K562 (cell line): ENCODE measurements at regions not wholly inside any gene's neighbourhood (a gene's known extent, or its start where the extent isn't known, plus 50 kb on each side); places are given as distances from the start of the nearest gene placed in this dataset.

Experiments
- ATAC-seq: fragments of 200-7000 bp; cut with Tn5 transposase; 3 replicates; pipeline ENCODE4 v1.9.1; 2020; ENCODE audit warnings: moderate library complexity
- BruUV-seq: library from RNA; stranded (reverse); fragments of 400-500 nt; replicated peaks from 2 replicates; lab custom pipeline; 2021; lab: Mats Ljungman, UMichigan
- CTCF ChIA-PET: fragments of 300-600 bp; formaldehyde crosslinking; extraction: SDS; loops from one replicate; lab custom pipeline; 2021; ENCODE audit warnings: low intra/inter-chr PET ratio; lab: Yijun Ruan, JAX
- POLR2A ChIA-PET: fragments of 300-600, 350-650 bp; sonication (Branson Sonifier 250); formaldehyde crosslinking; extraction: SDS; loops from one replicate; lab custom pipeline; 2021; ENCODE audit warnings: antibody characterized with exemption, inconsistent platforms; lab: Yijun Ruan, JAX
- DNase-seq, 4 experiments: peaks; one replicate each; pipeline versions ENCODE4 v3.0.0 to v3.0.0-alpha.2; 2011 to 2018; ENCODE audit warnings: low spot score in 3 of 4, mixed read lengths in 3 of 4; ENCODE audit errors: extremely low read depth in 1 of 4
- FAIRE-seq: peaks from 2 replicates; lab custom pipeline; 2011; peaks lifted over from hg19 to GRCh38; lab: Jason Lieb, UNC
- H2AFZ ChIP-seq: 2 replicates; pipeline ENCODE4 v1.6.0; 2011; ENCODE audit warnings: low read depth, low read length, control low read depth, inconsistent platforms
- H3K27ac ChIP-seq: fragments of 200-600 bp; 3 replicates; pipeline ENCODE4 v1.8.0; 2011; ENCODE audit warnings: low read depth, mild to moderate bottlenecking, control low read depth, inconsistent platforms, low read length, moderate library complexity, mixed read lengths; ENCODE audit errors: extremely low read depth
- H3K27me3 ChIP-seq, 2 experiments: fragments of 300-600 bp in 1 of 2; 2 replicates in 1 of 2; 3 replicates in 1 of 2; pipeline versions ENCODE4 v1.6.0 to v1.8.0; 2011; ENCODE audit warnings: inconsistent platforms in 2 of 2, low read length in 2 of 2, mild to moderate bottlenecking in 1 of 2, mixed read lengths in 1 of 2, moderate library complexity in 1 of 2; ENCODE audit not compliant: control insufficient read depth in 2 of 2, insufficient read depth in 2 of 2
- H3K36me3 ChIP-seq: fragments of 300-600 bp; 3 replicates; pipeline ENCODE4 v1.8.0; 2011; ENCODE audit warnings: mild to moderate bottlenecking, low read length, inconsistent platforms; ENCODE audit not compliant: control insufficient read depth, insufficient read depth
- H3K4me1 ChIP-seq, 2 experiments: fragments of 200-600 bp in 1 of 2; replicated peaks in 1 of 2; 2 replicates in 1 of 2; 3 replicates in 1 of 2; pipeline versions ENCODE4 v1.5.1 to v1.8.0; 2011; ENCODE audit warnings: inconsistent platforms in 2 of 2, low read length in 2 of 2, mild to moderate bottlenecking in 1 of 2, mixed read lengths in 1 of 2, moderate library complexity in 1 of 2; ENCODE audit not compliant: control insufficient read depth in 2 of 2, insufficient read depth in 2 of 2
- H3K4me2 ChIP-seq: 2 replicates; pipeline ENCODE4 v1.6.1; 2011; ENCODE audit warnings: low read length, control low read depth, inconsistent platforms, mixed read lengths; ENCODE audit not compliant: insufficient read depth
- H3K4me3 ChIP-seq: fragments of 200-600 bp; sonication (generic), shearing (Covaris generic); 2 replicates; pipeline ENCODE4 v1.5.1; 2016; ENCODE audit warnings: control low read depth, inconsistent platforms
- H3K79me2 ChIP-seq: fragments of 200-600 bp; 3 replicates; pipeline ENCODE4 v1.8.0; 2011; ENCODE audit warnings: low read length, inconsistent platforms; ENCODE audit not compliant: control insufficient read depth, insufficient read depth
- H3K9ac ChIP-seq, 2 experiments: 2 replicates each; pipeline versions ENCODE4 v1.6.0 to v1.6.1; 2011; ENCODE audit warnings: low read depth in 2 of 2, low read length in 2 of 2, control low read depth in 1 of 2, inconsistent platforms in 1 of 2, mild to moderate bottlenecking in 1 of 2, mixed read lengths in 1 of 2; ENCODE audit not compliant: insufficient read depth in 1 of 2
- H3K9me1 ChIP-seq: one replicate; pipeline ENCODE4 v1.6.0; 2011; ENCODE audit warnings: inconsistent platforms, mild to moderate bottlenecking, low read length, moderate library complexity; ENCODE audit not compliant: control insufficient read depth, insufficient read depth
- H3K9me3 ChIP-seq: replicated peaks from 2 replicates; pipeline ENCODE4 v1.5.1; 2011; ENCODE audit warnings: low read depth, low read length, inconsistent platforms; ENCODE audit not compliant: control insufficient read depth, insufficient read depth
- H4K20me1 ChIP-seq: replicated peaks from 2 replicates; pipeline ENCODE4 v1.6.1; 2011; ENCODE audit warnings: low read length, inconsistent platforms, mixed read lengths; ENCODE audit not compliant: control insufficient read depth, insufficient read depth
- ARNT ChIP-seq, 2 experiments: fragments of 450-650 bp; IDR thresholded peaks; 2 replicates each; pipeline ENCODE4 v1.6.1; 2016; ENCODE audit warnings: mild to moderate bottlenecking in 1 of 2
- CCAR2 ChIP-seq: fragments of 200-400 bp; formaldehyde crosslinking; IDR thresholded peaks from 2 replicates; pipeline ENCODE4 v1.6.1; 2017; ENCODE audit warnings: mild to moderate bottlenecking, low read depth, low read length
- CEBPG ChIP-seq, 3 experiments: fragments of 200-800 bp in 1 of 3; sonication (Bioruptor generic) in 1 of 3; sonication (generic) in 1 of 3; formaldehyde crosslinking in 1 of 3; IDR thresholded peaks in 2 of 3; conservative IDR thresholded peaks in 1 of 3; 2 replicates each; pipeline versions ENCODE4 v1.6.1 to v1.8.0; 2016 to 2022; ENCODE audit warnings: missing compliant biosample characterization in 2 of 3, missing genetic modification characterization in 2 of 3, mild to moderate bottlenecking in 1 of 3, missing genetic modification reagents in 1 of 3
- FOXJ3 ChIP-seq: sonication (generic); formaldehyde crosslinking; IDR thresholded peaks from 2 replicates; pipeline ENCODE4 v1.4.0; 2020; ENCODE audit warnings: mild to moderate bottlenecking, missing genetic modification reagents
- HMBOX1 ChIP-seq: sonication (generic); IDR thresholded peaks from 2 replicates; pipeline ENCODE4 v1.6.1; 2016
- TSC22D4 ChIP-seq: fragments of 450-650 bp; IDR thresholded peaks from 2 replicates; pipeline ENCODE4 v1.6.1; 2016; ENCODE audit warnings: missing genetic modification characterization, missing biosample characterization, control low read depth
- ZFX ChIP-seq: sonication (generic); formaldehyde crosslinking; IDR thresholded peaks from 2 replicates; pipeline ENCODE4 v1.8.0; 2022; ENCODE audit warnings: mild to moderate bottlenecking, missing genetic modification reagents, moderate library complexity
- ZNF609 ChIP-seq: sonication (generic); formaldehyde crosslinking; IDR thresholded peaks from 2 replicates; pipeline ENCODE4 v1.8.1; 2023; ENCODE audit warnings: missing genetic modification reagents, mild to moderate bottlenecking, borderline replicate concordance
- WGBS: fragments of 100-300 bp; shearing (Covaris generic); methylation state at CpG from one replicate; pipeline ENCODE4 v1.1.6; 2016; ENCODE audit warnings: low coverage, mixed read lengths; ENCODE audit not compliant: insufficient coverage; ENCODE audit errors: missing lambda C conversion rate; 5-methylcytosine and 5-hydroxymethylcytosine counted together
- in situ Hi-C: fragments of 300-500 bp; cut with MboI; formaldehyde crosslinking; loops from 4 replicates; pipeline ENCODE4 v1.15.0; 2018; ENCODE audit warnings: inconsistent platforms, mixed read lengths
- intact Hi-C: fragments of 100-400 bp; cut with micrococcal nuclease; formaldehyde crosslinking; loops from 2 replicates; pipeline ENCODE4 v1.14.2; 2022
- TF ChIP-seq, protein P1 (sequence below): fragments of 450-650 bp; IDR thresholded peaks from 2 replicates; pipeline ENCODE4 v1.6.1; 2016; ENCODE audit warnings: mild to moderate bottlenecking

DNA sequence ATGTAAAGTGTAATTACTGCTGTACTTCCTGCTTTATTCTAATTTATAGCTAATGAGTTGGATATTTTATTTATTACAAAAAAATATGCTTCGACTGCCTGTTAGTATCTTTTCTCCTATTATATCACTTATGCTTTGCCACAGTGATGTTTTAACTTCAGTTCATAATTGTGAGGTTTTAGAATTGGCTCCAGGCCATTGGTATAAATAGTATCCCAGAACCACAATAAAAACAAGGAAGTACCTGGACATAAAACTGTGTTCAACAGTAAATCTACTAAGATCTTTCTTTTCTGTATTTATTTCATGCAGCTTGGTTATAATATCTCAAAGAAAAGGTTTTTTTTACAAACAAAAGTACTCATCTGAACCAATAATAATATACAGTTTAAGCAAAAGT lies 354.3 kb upstream of the CDH9 start:
- ChIA-PET CTCF (no interaction called here), POLR2A (no interaction called here)
- no peak for ATAC-seq
- FAIRE-seq = no peak
- no peak overlapping the region for H2AFZ ChIP-seq
- intact Hi-C loops = no loop called here
- H3K36me3 ChIP-seq = no peaks in the 10 kb centered on the region
- H3K4me3 ChIP-seq = no peak overlapping the region
- H3K9me3 ChIP-seq = no peaks in the 10 kb centered on the region
- in situ Hi-C loops = no loop called here
- no peak overlapping the region for H3K4me2 ChIP-seq
- no peaks in the 10 kb centered on the region for H3K27me3 ChIP-seq
- no peak for DNase-seq
- H3K9me1 ChIP-seq = no peaks in the 10 kb centered on the region
- BruUV-seq = no TSS peak
- no peaks in the 10 kb centered on the region for H3K4me1 ChIP-seq
- H3K9ac ChIP-seq = no peak overlapping the region
- no peaks in the 10 kb centered on the region for H4K20me1 ChIP-seq
- H3K79me2 ChIP-seq = no peaks in the 10 kb centered on the region
- H3K27ac ChIP-seq = no peak overlapping the region
- WGBS = 9% methylated on average over 1 of the region's 1 CpG
- TF ChIP-seq HMBOX1 (no peak), ARNT (IDR thresholded peaks at IDR 0.05) (no peak), TSC22D4 (no peak), CEBPG (CRISPR knock-in tag; IDR thresholded peaks at IDR 0.05) (no peak), CEBPG (tag; conservative IDR thresholded peaks at IDR 0.05 in 1 of 2, IDR thresholded peaks at IDR 0.05 in 1 of 2) (no peak), CCAR2 (no peak), ZNF609 (CRISPR knock-in tag) (no peak), FOXJ3 (no peak), ZFX (no peak)
- TF ChIP-seq, protein P1, sequence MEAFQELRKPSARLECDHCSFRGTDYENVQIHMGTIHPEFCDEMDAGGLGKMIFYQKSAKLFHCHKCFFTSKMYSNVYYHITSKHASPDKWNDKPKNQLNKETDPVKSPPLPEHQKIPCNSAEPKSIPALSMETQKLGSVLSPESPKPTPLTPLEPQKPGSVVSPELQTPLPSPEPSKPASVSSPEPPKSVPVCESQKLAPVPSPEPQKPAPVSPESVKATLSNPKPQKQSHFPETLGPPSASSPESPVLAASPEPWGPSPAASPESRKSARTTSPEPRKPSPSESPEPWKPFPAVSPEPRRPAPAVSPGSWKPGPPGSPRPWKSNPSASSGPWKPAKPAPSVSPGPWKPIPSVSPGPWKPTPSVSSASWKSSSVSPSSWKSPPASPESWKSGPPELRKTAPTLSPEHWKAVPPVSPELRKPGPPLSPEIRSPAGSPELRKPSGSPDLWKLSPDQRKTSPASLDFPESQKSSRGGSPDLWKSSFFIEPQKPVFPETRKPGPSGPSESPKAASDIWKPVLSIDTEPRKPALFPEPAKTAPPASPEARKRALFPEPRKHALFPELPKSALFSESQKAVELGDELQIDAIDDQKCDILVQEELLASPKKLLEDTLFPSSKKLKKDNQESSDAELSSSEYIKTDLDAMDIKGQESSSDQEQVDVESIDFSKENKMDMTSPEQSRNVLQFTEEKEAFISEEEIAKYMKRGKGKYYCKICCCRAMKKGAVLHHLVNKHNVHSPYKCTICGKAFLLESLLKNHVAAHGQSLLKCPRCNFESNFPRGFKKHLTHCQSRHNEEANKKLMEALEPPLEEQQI = no peak
